ENCODE measurements at regions not wholly inside any gene's neighbourhood (a gene's known extent, or its start where the extent isn't known, plus 50 kb on each side); places are given as distances from the start of the nearest gene placed in this dataset.
A peak's percentile ranks its signal among the peaks of the same experiment; 100 is the strongest.

- Mint-ChIP-seq H3K4me3 (no peak overlapping the region), H3K9me3 (no peaks in the 10 kb centered on the region), H3K4me1 (ENCODE audit: low read depth) (peaks cover 18% of the 10 kb centered on the region), H3K36me3 (ENCODE audit: low read depth) (no peaks in the 10 kb centered on the region), H3K27me3 (ENCODE audit: low read depth) (peaks cover 37% of the 10 kb centered on the region), H3K27ac (no peak overlapping the region)
Measured at GRCh38 chr9:115202181-115202580, 84.2 kb upstream of the TNC start.

GRCh38 chr9:115202960-115203751 lies 85.2 kb upstream of the TNC start:
- Mint-ChIP-seq H3K4me1 (ENCODE audit: low read depth) (peaks cover 23% of the 10 kb centered on the region), H3K36me3 (ENCODE audit: low read depth) (no peaks in the 10 kb centered on the region), H3K9me3 (no peaks in the 10 kb centered on the region), H3K27me3 (ENCODE audit: low read depth) (peaks cover 27% of the 10 kb centered on the region), H3K27ac (no peak overlapping the region), H3K4me3 (no peak overlapping the region)

- Mint-ChIP-seq H3K27ac (peak overlapping the region; percentile 16), H3K4me3 (no peak overlapping the region), H3K27me3 (ENCODE audit: low read depth) (peaks cover 18% of the 10 kb centered on the region), H3K9me3 (no peaks in the 10 kb centered on the region), H3K36me3 (ENCODE audit: low read depth) (no peaks in the 10 kb centered on the region), H3K4me1 (ENCODE audit: low read depth) (peaks cover 35% of the 10 kb centered on the region)
Measured at GRCh38 chr9:115204904-115205453, 87.0 kb upstream of the TNC start.

- peak overlapping the region; percentile 43 for H3K27ac Mint-ChIP-seq
- H3K9me3 Mint-ChIP-seq: no peaks in the 10 kb centered on the region
- no peaks in the 10 kb centered on the region for H3K36me3 Mint-ChIP-seq (ENCODE audit: low read depth)
- H3K4me1 Mint-ChIP-seq (ENCODE audit: low read depth): peaks cover 38% of the 10 kb centered on the region
- H3K27me3 Mint-ChIP-seq (ENCODE audit: low read depth): peaks cover 7% of the 10 kb centered on the region
- H3K4me3 Mint-ChIP-seq: no peak overlapping the region
Measured at GRCh38 chr9:115207003-115207836, 89.3 kb upstream of the TNC start.

- H3K27me3 Mint-ChIP-seq (ENCODE audit: low read depth): peaks cover 13% of the 10 kb centered on the region
- H3K4me3 Mint-ChIP-seq: no peak overlapping the region
- no peaks in the 10 kb centered on the region for H3K9me3 Mint-ChIP-seq
- H3K27ac Mint-ChIP-seq: no peak overlapping the region
- peaks cover 37% of the 10 kb centered on the region for H3K4me1 Mint-ChIP-seq (ENCODE audit: low read depth)
- no peaks in the 10 kb centered on the region for H3K36me3 Mint-ChIP-seq (ENCODE audit: low read depth)
Measured at GRCh38 chr9:115208501-115208900, 90.5 kb upstream of the TNC start.

GRCh38 chr9:115209601-115210306 lies 91.8 kb upstream of the TNC start:
- Mint-ChIP-seq H3K36me3 (ENCODE audit: low read depth) (no peaks in the 10 kb centered on the region), H3K27ac (no peak overlapping the region), H3K27me3 (ENCODE audit: low read depth) (peaks cover 20% of the 10 kb centered on the region), H3K9me3 (no peaks in the 10 kb centered on the region), H3K4me1 (ENCODE audit: low read depth) (peaks cover 35% of the 10 kb centered on the region), H3K4me3 (no peak overlapping the region)

GRCh38 chr9:115210699-115211098 lies 92.7 kb upstream of the TNC start:
- Mint-ChIP-seq H3K27ac (no peak overlapping the region), H3K27me3 (ENCODE audit: low read depth) (peaks cover 25% of the 10 kb centered on the region), H3K9me3 (no peaks in the 10 kb centered on the region), H3K36me3 (ENCODE audit: low read depth) (no peaks in the 10 kb centered on the region), H3K4me3 (no peak overlapping the region), H3K4me1 (ENCODE audit: low read depth) (peaks cover 29% of the 10 kb centered on the region)

- no peaks in the 10 kb centered on the region for H3K36me3 Mint-ChIP-seq (ENCODE audit: low read depth)
- no peak overlapping the region for H3K4me3 Mint-ChIP-seq
- no peaks in the 10 kb centered on the region for H3K9me3 Mint-ChIP-seq
- peaks cover 26% of the 10 kb centered on the region for H3K4me1 Mint-ChIP-seq (ENCODE audit: low read depth)
- H3K27ac Mint-ChIP-seq: no peak overlapping the region
- H3K27me3 Mint-ChIP-seq (ENCODE audit: low read depth): peaks cover 30% of the 10 kb centered on the region
Measured at GRCh38 chr9:115211413-115212124, 93.6 kb upstream of the TNC start.

- no peaks in the 10 kb centered on the region for H3K36me3 Mint-ChIP-seq (ENCODE audit: low read depth)
- H3K4me1 Mint-ChIP-seq (ENCODE audit: low read depth): peaks cover 21% of the 10 kb centered on the region
- peaks cover 30% of the 10 kb centered on the region for H3K27me3 Mint-ChIP-seq (ENCODE audit: low read depth)
- no peaks in the 10 kb centered on the region for H3K9me3 Mint-ChIP-seq
- H3K27ac Mint-ChIP-seq: no peak overlapping the region
- no peak overlapping the region for H3K4me3 Mint-ChIP-seq
Measured at GRCh38 chr9:115212125-115212605, 94.2 kb upstream of the TNC start.

- Mint-ChIP-seq H3K27ac (no peak overlapping the region), H3K4me1 (ENCODE audit: low read depth) (peaks cover 18% of the 10 kb centered on the region), H3K9me3 (no peaks in the 10 kb centered on the region), H3K27me3 (ENCODE audit: low read depth) (peaks cover 30% of the 10 kb centered on the region), H3K4me3 (no peak overlapping the region), H3K36me3 (ENCODE audit: low read depth) (no peaks in the 10 kb centered on the region)
Measured at GRCh38 chr9:115212832-115213231, 94.9 kb upstream of the TNC start.

GRCh38 chr9:115213818-115214334 lies 95.9 kb upstream of the TNC start:
- Mint-ChIP-seq H3K27me3 (ENCODE audit: low read depth) (peaks cover 30% of the 10 kb centered on the region), H3K4me3 (no peak overlapping the region), H3K9me3 (no peaks in the 10 kb centered on the region), H3K4me1 (ENCODE audit: low read depth) (peaks cover 9% of the 10 kb centered on the region), H3K27ac (no peak overlapping the region), H3K36me3 (ENCODE audit: low read depth) (no peaks in the 10 kb centered on the region)

- Mint-ChIP-seq H3K36me3 (ENCODE audit: low read depth) (no peaks in the 10 kb centered on the region), H3K4me1 (ENCODE audit: low read depth) (no peaks in the 10 kb centered on the region), H3K4me3 (no peak overlapping the region), H3K27me3 (ENCODE audit: low read depth) (peaks cover 33% of the 10 kb centered on the region), H3K27ac (no peak overlapping the region), H3K9me3 (no peaks in the 10 kb centered on the region)
Measured at GRCh38 chr9:115216873-115217272, 98.9 kb upstream of the TNC start.

- no peak overlapping the region for H3K4me3 Mint-ChIP-seq
- no peaks in the 10 kb centered on the region for H3K36me3 Mint-ChIP-seq (ENCODE audit: low read depth)
- no peaks in the 10 kb centered on the region for H3K4me1 Mint-ChIP-seq (ENCODE audit: low read depth)
- peaks cover 34% of the 10 kb centered on the region for H3K27me3 Mint-ChIP-seq (ENCODE audit: low read depth)
- no peak overlapping the region for H3K27ac Mint-ChIP-seq
- no peaks in the 10 kb centered on the region for H3K9me3 Mint-ChIP-seq
Measured at GRCh38 chr9:115220319-115221005, 102.5 kb upstream of the TNC start.
